Spleen (tissue), 7 donors: ENCODE measurements at regions not wholly inside any gene's neighbourhood (a gene's known extent, or its start where the extent isn't known, plus 50 kb on each side); places are given as distances from the start of the nearest gene placed in this dataset.

Experiments used
- CTCF ChIP-seq, 11 experiments: fragments of 200-600 bp in 7 of 11; fragments of 450-650 bp in 4 of 11; sonication (generic) in 4 of 11; IDR thresholded peaks in 8 of 11; conservative IDR thresholded peaks in 3 of 11; 1 replicate in 7 of 11; 2 replicates in 4 of 11; pipeline versions ENCODE4 v1.4.0 to v1.8.0; 2016 to 2021; ENCODE audit warnings: antibody characterized with exemption in 11 of 11, inconsistent platforms in 4 of 11, mild to moderate bottlenecking in 1 of 11
- POLR2A ChIP-seq, 3 donors: fragments of 450-650 bp; IDR thresholded peaks; one replicate each; pipeline ENCODE4 v1.5.1; 2017; ENCODE audit warnings: antibody characterized with exemption in 3 of 3, mild to moderate bottlenecking in 1 of 3
- POLR2AphosphoS5 ChIP-seq, 3 donors: sonication (generic); formaldehyde crosslinking; IDR thresholded peaks; one replicate each; pipeline ENCODE4 v1.5.1; 2017; ENCODE audit warnings: antibody characterized with exemption in 3 of 3
- donor health status: DM: no; HTN: no; CAD: no; lungs with moderate emphysema.
- donor health status: DM: no; HTN: no; CAD: no.
- donor health status: DM: no; HTN: no; CAD: no.

GRCh38 chr6:152828431-152828830, 77.8 kb downstream of the VIP start:
- TF ChIP-seq CTCF (IDR thresholded peaks at IDR 0.05 in 8 of 11, conservative IDR thresholded peaks at IDR 0.05 in 3 of 11) (no peak), POLR2AphosphoS5 (IDR thresholded peaks at IDR 0.05) (no peak), POLR2A (IDR thresholded peaks at IDR 0.05) (no peak)
